MM.1S (cell line): ENCODE measurements at regions not wholly inside any gene's neighbourhood (a gene's known extent, or its start where the extent isn't known, plus 50 kb on each side); places are given as distances from the start of the nearest gene placed in this dataset.

Source experiments
- DNase-seq: peaks from one replicate; pipeline ENCODE4 v3.0.0-alpha.2; 2015
- H2AFZ ChIP-seq: fragments of 300-600 bp; sonication (generic); 2 replicates; pipeline ENCODE4 v1.6.0; 2016; ENCODE audit warnings: antibody characterized with exemption, low read length
- H3F3A ChIP-seq: fragments of 300-600 bp; sonication (generic); 2 replicates; pipeline ENCODE4 v1.6.1; 2016; ENCODE audit warnings: mild to moderate bottlenecking, antibody characterized with exemption, low read length, moderate library complexity, mixed read lengths; ENCODE audit not compliant: insufficient read depth
- H3K27ac ChIP-seq: fragments of 300-600 bp; sonication (generic); 2 replicates; pipeline ENCODE4 v1.5.1; 2016; ENCODE audit warnings: mild to moderate bottlenecking, low read length
- H3K27me3 ChIP-seq: fragments of 300-600 bp; sonication (generic); replicated peaks from 2 replicates; pipeline ENCODE4 v1.6.0; 2016; ENCODE audit warnings: low read length; ENCODE audit not compliant: insufficient read depth
- H3K36me3 ChIP-seq: fragments of 300-600 bp; sonication (generic); replicated peaks from 2 replicates; pipeline ENCODE4 v1.6.1; 2016; ENCODE audit warnings: mild to moderate bottlenecking, low read length, mixed read lengths; ENCODE audit not compliant: insufficient read depth
- H3K4me1 ChIP-seq: fragments of 300-600 bp; sonication (generic); 2 replicates; pipeline ENCODE4 v1.6.1; 2016; ENCODE audit warnings: low read length, mixed read lengths
- H3K4me2 ChIP-seq: fragments of 300-600 bp; sonication (generic); 2 replicates; pipeline ENCODE4 v1.6.0; 2016; ENCODE audit warnings: low read depth, low read length
- H3K4me3 ChIP-seq: fragments of 300-600 bp; sonication (generic); 2 replicates; pipeline ENCODE4 v1.5.1; 2016; ENCODE audit warnings: low read length, mixed read lengths
- H3K79me2 ChIP-seq: fragments of 300-600 bp; sonication (generic); 2 replicates; pipeline ENCODE4 v1.6.1; 2016; ENCODE audit warnings: mixed run types, low read length, mixed read lengths
- H3K9ac ChIP-seq: fragments of 300-600 bp; sonication (generic); 2 replicates; pipeline ENCODE4 v1.6.1; 2016; ENCODE audit warnings: low read length, mixed read lengths
- H3K9me2 ChIP-seq: fragments of 300-600 bp; sonication (generic); replicated peaks from 2 replicates; pipeline ENCODE4 v1.6.1; 2016; ENCODE audit warnings: mild to moderate bottlenecking, low read length, mixed read lengths; ENCODE audit not compliant: insufficient read depth
- H3K9me3 ChIP-seq: fragments of 300-600 bp; sonication (generic); replicated peaks from 2 replicates; pipeline ENCODE4 v1.6.1; 2016; ENCODE audit warnings: mild to moderate bottlenecking, low read length, mixed read lengths; ENCODE audit not compliant: insufficient read depth
- H4K20me1 ChIP-seq: fragments of 300-600 bp; sonication (generic); 2 replicates; pipeline ENCODE4 v1.6.1; 2016; ENCODE audit warnings: mild to moderate bottlenecking, low read length, moderate library complexity, mixed read lengths; ENCODE audit not compliant: insufficient read depth
- EZH2 ChIP-seq: fragments of 300-600 bp; sonication (generic); optimal IDR thresholded peaks from 2 replicates; pipeline ENCODE3; 2017; ENCODE audit warnings: low read depth, mild to moderate bottlenecking, antibody characterized with exemption, low read length, mixed read lengths
- EZH2phosphoT487 ChIP-seq: fragments of 300-600 bp; sonication (generic); IDR thresholded peaks from 2 replicates; pipeline ENCODE4 v1.6.1; 2018; ENCODE audit warnings: antibody characterized with exemption, low read length
- TF ChIP-seq, protein P1 (sequence below): fragments of 300-600 bp; sonication (generic); IDR thresholded peaks from 2 replicates; pipeline ENCODE4 v1.5.1; 2016; ENCODE audit warnings: antibody characterized with exemption, low read length, mixed read lengths

DNA sequence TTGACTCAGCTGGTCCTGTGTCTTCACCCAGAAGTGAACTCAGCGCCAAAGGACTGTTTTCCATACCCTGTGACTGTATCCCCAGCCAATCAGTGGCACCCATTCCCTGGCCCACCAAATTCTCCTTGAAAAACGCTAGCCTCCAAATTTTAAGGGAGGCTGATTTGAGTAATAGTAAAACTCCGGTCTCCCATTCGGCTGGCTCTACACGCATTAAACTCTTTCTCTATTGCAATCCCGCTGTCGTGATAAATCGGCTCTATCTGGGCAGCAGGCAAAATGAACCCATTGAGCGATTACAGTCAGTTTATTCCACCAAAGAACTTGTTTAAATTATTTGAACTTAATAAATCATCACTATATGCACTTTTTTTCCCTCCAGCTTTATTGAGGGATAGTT is 55.9 kb upstream of the PPP1R26 start:
- no peaks in the 10 kb centered on the region for H3K9me2 ChIP-seq
- no peaks in the 10 kb centered on the region for H4K20me1 ChIP-seq
- no peak overlapping the region for H3K27ac ChIP-seq
- no peaks in the 10 kb centered on the region for H3K36me3 ChIP-seq
- no peaks in the 10 kb centered on the region for H3K79me2 ChIP-seq
- DNase-seq, result no peak
- no peak overlapping the region for H2AFZ ChIP-seq
- peaks cover 90% of the 10 kb centered on the region for H3K27me3 ChIP-seq
- H3K9me3 ChIP-seq, result no peaks in the 10 kb centered on the region
- no peak overlapping the region for H3K4me3 ChIP-seq
- H3K4me2 ChIP-seq, result no peak overlapping the region
- no peak overlapping the region for H3K9ac ChIP-seq
- H3K4me1 ChIP-seq, result no peaks in the 10 kb centered on the region
- no peak for TF ChIP-seq EZH2
- no peak for TF ChIP-seq EZH2phosphoT487
- TF ChIP-seq, protein P1, sequence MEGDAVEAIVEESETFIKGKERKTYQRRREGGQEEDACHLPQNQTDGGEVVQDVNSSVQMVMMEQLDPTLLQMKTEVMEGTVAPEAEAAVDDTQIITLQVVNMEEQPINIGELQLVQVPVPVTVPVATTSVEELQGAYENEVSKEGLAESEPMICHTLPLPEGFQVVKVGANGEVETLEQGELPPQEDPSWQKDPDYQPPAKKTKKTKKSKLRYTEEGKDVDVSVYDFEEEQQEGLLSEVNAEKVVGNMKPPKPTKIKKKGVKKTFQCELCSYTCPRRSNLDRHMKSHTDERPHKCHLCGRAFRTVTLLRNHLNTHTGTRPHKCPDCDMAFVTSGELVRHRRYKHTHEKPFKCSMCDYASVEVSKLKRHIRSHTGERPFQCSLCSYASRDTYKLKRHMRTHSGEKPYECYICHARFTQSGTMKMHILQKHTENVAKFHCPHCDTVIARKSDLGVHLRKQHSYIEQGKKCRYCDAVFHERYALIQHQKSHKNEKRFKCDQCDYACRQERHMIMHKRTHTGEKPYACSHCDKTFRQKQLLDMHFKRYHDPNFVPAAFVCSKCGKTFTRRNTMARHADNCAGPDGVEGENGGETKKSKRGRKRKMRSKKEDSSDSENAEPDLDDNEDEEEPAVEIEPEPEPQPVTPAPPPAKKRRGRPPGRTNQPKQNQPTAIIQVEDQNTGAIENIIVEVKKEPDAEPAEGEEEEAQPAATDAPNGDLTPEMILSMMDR, result no peak
- H3F3A ChIP-seq, result no peaks in the 10 kb centered on the region
